Astrocyte of the spinal cord (primary cell): ENCODE measurements at regions not wholly inside any gene's neighbourhood (a gene's known extent, or its start where the extent isn't known, plus 50 kb on each side); places are given as distances from the start of the nearest gene placed in this dataset.
"Not testable (repeated sequence)": the region's sequence is repeated elsewhere in the genome, so short reads cannot be mapped to it uniquely, and the experiment has no call there.

Source experiments
- DNase-seq: peaks from one replicate; pipeline ENCODE4 v3.0.0; 2011; ENCODE audit warnings: low read depth, low spot score
- H3K4me3 ChIP-seq: 2 replicates; pipeline ENCODE4 v1.5.1; 2011; ENCODE audit warnings: low read depth, mild to moderate bottlenecking, low read length, moderate library complexity
- CTCF ChIP-seq: IDR thresholded peaks from 2 replicates; pipeline ENCODE4 v1.5.1; 2012; ENCODE audit warnings: low read depth, mild to moderate bottlenecking, low read length, inconsistent platforms
- in situ Hi-C: cut with HindIII; loops from 2 replicates; pipeline ENCODE4 v1.10.0; 2017; ENCODE audit warnings: low sequenced_read_pairs

GRCh38 chr1:78267513-78268218, 221.9 kb downstream of the GIPC2 start:
- TF ChIP-seq CTCF, result no peak
- DNase-seq, result no peak
- in situ Hi-C loops, result no loop called here
- no peak overlapping the region for H3K4me3 ChIP-seq

GRCh38 chr1:78269591-78269990, 221.2 kb upstream of the PTGFR start:
- no peak overlapping the region for H3K4me3 ChIP-seq
- in situ Hi-C loops, result no loop called here
- no peak for DNase-seq
- TF ChIP-seq CTCF, result no peak

GRCh38 chr1:78271423-78271822, 219.4 kb upstream of the PTGFR start:
- H3K4me3 ChIP-seq, DNase-seq, in situ Hi-C loops: not testable (repeated sequence)

GRCh38 chr1:78274814-78275213, 216.0 kb upstream of the PTGFR start:
- no peak overlapping the region for H3K4me3 ChIP-seq
- DNase-seq, result peak; percentile 84
- in situ Hi-C loops, result no loop called here
- TF ChIP-seq CTCF, result no peak

GRCh38 chr1:78275456-78275855, 215.3 kb upstream of the PTGFR start:
- peak; percentile 45 for DNase-seq
- no peak for TF ChIP-seq CTCF
- H3K4me3 ChIP-seq, result no peak overlapping the region
- in situ Hi-C loops, result no loop called here

GRCh38 chr1:78275906-78276685, 214.7 kb upstream of the PTGFR start:
- H3K4me3 ChIP-seq, result no peak overlapping the region
- in situ Hi-C loops, result no loop called here
- peak; percentile 44 for DNase-seq
- no peak for TF ChIP-seq CTCF

- no peak for TF ChIP-seq CTCF
- H3K4me3 ChIP-seq, result no peak overlapping the region
- peak; percentile 87 for DNase-seq
- in situ Hi-C loops, result no loop called here
Observed at GRCh38 chr1:78277253-78277652, 213.5 kb upstream of the PTGFR start.
